Mesothelial cell of epicardium (in vitro differentiated cells): ENCODE measurements at regions not wholly inside any gene's neighbourhood (a gene's known extent, or its start where the extent isn't known, plus 50 kb on each side); places are given as distances from the start of the nearest gene placed in this dataset.

Source experiments
- DNase-seq, 2 experiments: peaks; one replicate each; pipeline ENCODE4 v3.0.0; 2021; ENCODE audit warnings: low spot score in 2 of 2; ENCODE audit not compliant: unreplicated experiment in 2 of 2
- H3K27ac Mint-ChIP-seq: 2 replicates; pipeline ENCODE4 v1.8.0; 2021; ENCODE audit warnings: mixed read lengths
- H3K27me3 Mint-ChIP-seq: 2 replicates; pipeline ENCODE4 v1.8.0; 2021; ENCODE audit warnings: low read depth, mixed read lengths
- H3K36me3 Mint-ChIP-seq: 2 replicates; pipeline ENCODE4 v1.8.0; 2021; ENCODE audit warnings: mixed read lengths
- H3K4me1 Mint-ChIP-seq: 2 replicates; pipeline ENCODE4 v1.8.0; 2021; ENCODE audit warnings: mixed read lengths
- H3K4me3 Mint-ChIP-seq: 2 replicates; pipeline ENCODE4 v1.8.0; 2021; ENCODE audit warnings: mild to moderate bottlenecking, moderate library complexity, mixed read lengths
- H3K9me3 Mint-ChIP-seq: 2 replicates; pipeline ENCODE4 v1.8.0; 2021; ENCODE audit warnings: mixed read lengths
- CTCF ChIP-seq: fragments of 200-600 bp; sonication (generic); IDR thresholded peaks from one replicate; pipeline ENCODE4 v1.5.0; 2021; ENCODE audit warnings: antibody characterized with exemption; ENCODE audit not compliant: unreplicated experiment

- no peak for TF ChIP-seq CTCF
- peaks cover 14% of the 10 kb centered on the region for H3K9me3 Mint-ChIP-seq
- no peak for DNase-seq
- no peaks in the 10 kb centered on the region for H3K27me3 Mint-ChIP-seq
- H3K27ac Mint-ChIP-seq = no peak overlapping the region
- H3K36me3 Mint-ChIP-seq = no peaks in the 10 kb centered on the region
- H3K4me3 Mint-ChIP-seq = no peak overlapping the region
- H3K4me1 Mint-ChIP-seq = no peaks in the 10 kb centered on the region
Observed at GRCh38 chr3:126279853-126280252, 77.4 kb downstream of the KLF15 start.

GRCh38 chr3:126277629-126278378 is 79.4 kb downstream of the KLF15 start:
- DNase-seq = no peak
- Mint-ChIP-seq H3K36me3 (no peaks in the 10 kb centered on the region), H3K9me3 (peaks cover 14% of the 10 kb centered on the region), H3K4me3 (no peak overlapping the region), H3K4me1 (no peaks in the 10 kb centered on the region), H3K27ac (no peak overlapping the region), H3K27me3 (no peaks in the 10 kb centered on the region)
- no peak for TF ChIP-seq CTCF

- Mint-ChIP-seq H3K4me3 (no peak overlapping the region), H3K4me1 (peaks cover 4% of the 10 kb centered on the region), H3K27me3 (no peaks in the 10 kb centered on the region), H3K9me3 (no peaks in the 10 kb centered on the region), H3K36me3 (no peaks in the 10 kb centered on the region), H3K27ac (no peak overlapping the region)
- no peak for DNase-seq
- TF ChIP-seq CTCF = no peak
Observed at GRCh38 chr3:126275620-126275904, 81.6 kb downstream of the KLF15 start.

GRCh38 chr3:126274735-126275619 is 82.2 kb downstream of the KLF15 start:
- peaks cover 4% of the 10 kb centered on the region for H3K4me1 Mint-ChIP-seq
- no peaks in the 10 kb centered on the region for H3K36me3 Mint-ChIP-seq
- H3K9me3 Mint-ChIP-seq = no peaks in the 10 kb centered on the region
- DNase-seq = no peak
- TF ChIP-seq CTCF = no peak
- no peaks in the 10 kb centered on the region for H3K27me3 Mint-ChIP-seq
- H3K27ac Mint-ChIP-seq = no peak overlapping the region
- no peak overlapping the region for H3K4me3 Mint-ChIP-seq

- Mint-ChIP-seq H3K9me3 (no peaks in the 10 kb centered on the region), H3K4me3 (no peak overlapping the region), H3K27me3 (no peaks in the 10 kb centered on the region), H3K4me1 (peaks cover 33% of the 10 kb centered on the region), H3K36me3 (no peaks in the 10 kb centered on the region), H3K27ac (peak overlapping the region; percentile 83)
- TF ChIP-seq CTCF = no peak
- DNase-seq = no peak
Observed at GRCh38 chr3:126270145-126270811, 86.9 kb downstream of the KLF15 start.
